K562 (cell line): ENCODE measurements at regions not wholly inside any gene's neighbourhood (a gene's known extent, or its start where the extent isn't known, plus 50 kb on each side); places are given as distances from the start of the nearest gene placed in this dataset.

Experiments
- BDP1 ChIP-seq: IDR thresholded peaks from 3 replicates; pipeline ENCODE4 v1.6.1; 2011; ENCODE audit not compliant: insufficient read length, insufficient read depth
- BRF1 ChIP-seq: IDR thresholded peaks from 3 replicates; pipeline ENCODE4 v1.6.1; 2011; ENCODE audit warnings: borderline replicate concordance, mild to moderate bottlenecking; ENCODE audit not compliant: insufficient read length; ENCODE audit errors: extremely low read depth
- CHAMP1 ChIP-seq: fragments of 450-650 bp; IDR thresholded peaks from 2 replicates; pipeline ENCODE4 v1.6.1; 2016; ENCODE audit warnings: mild to moderate bottlenecking
- CLOCK ChIP-seq: fragments of 250-450 bp; sonication (Bioruptor Pico); IDR thresholded peaks from 2 replicates; pipeline ENCODE4 v1.4.0; 2020; ENCODE audit warnings: mild to moderate bottlenecking, moderate library complexity, borderline replicate concordance
- CSDE1 ChIP-seq, 2 experiments: fragments of 450-650 bp; IDR thresholded peaks; 2 replicates each; pipeline ENCODE4 v1.6.1; 2016; ENCODE audit warnings: mild to moderate bottlenecking in 1 of 2
- E2F8 ChIP-seq: fragments of 450-650 bp; IDR thresholded peaks from 2 replicates; pipeline ENCODE4 v1.7.1; 2018; ENCODE audit warnings: mild to moderate bottlenecking, low read depth; ENCODE audit not compliant: partially characterized antibody
- FOXJ2 ChIP-seq: fragments of 200-800 bp; sonication (Bioruptor generic); IDR thresholded peaks from 2 replicates; pipeline ENCODE4 v1.6.1; 2016; ENCODE audit warnings: missing genetic modification characterization, missing compliant biosample characterization
- GATAD2B ChIP-seq: fragments of 450-650 bp; IDR thresholded peaks from 2 replicates; pipeline ENCODE4 v1.6.1; 2017; ENCODE audit warnings: mild to moderate bottlenecking, borderline replicate concordance
- KLF16 ChIP-seq: IDR thresholded peaks from 2 replicates; pipeline ENCODE4 v1.6.1; 2016; ENCODE audit warnings: antibody characterized with exemption
- NFATC3 ChIP-seq: fragments of 450-650 bp; IDR thresholded peaks from 2 replicates; pipeline ENCODE4 v1.6.1; 2017; ENCODE audit warnings: mild to moderate bottlenecking
- NFYB ChIP-seq: IDR thresholded peaks from 2 replicates; pipeline ENCODE4 v1.6.1; 2011; ENCODE audit warnings: mild to moderate bottlenecking, moderate library complexity; ENCODE audit not compliant: insufficient read length; ENCODE audit errors: extremely low read depth
- RCOR1 ChIP-seq, 2 experiments: IDR thresholded peaks; 2 replicates each; pipeline ENCODE4 v1.6.1; 2012; ENCODE audit warnings: low read depth in 2 of 2, low read length in 2 of 2, borderline replicate concordance in 1 of 2, improper control_type of control experiment in 1 of 2
- RUNX1 ChIP-seq: sonication (generic); IDR thresholded peaks from 2 replicates; pipeline ENCODE4 v1.6.1; 2016; ENCODE audit warnings: antibody characterized with exemption, low read depth
- SRSF3 ChIP-seq: fragments of 200-400 bp; formaldehyde crosslinking; IDR thresholded peaks from 2 replicates; pipeline ENCODE4 v1.6.1; 2016; ENCODE audit warnings: mild to moderate bottlenecking, low read length, moderate library complexity; ENCODE audit not compliant: insufficient read depth
- STAG1 ChIP-seq: sonication (generic); formaldehyde crosslinking; IDR thresholded peaks from 2 replicates; pipeline ENCODE4 v1.5.0; 2020; ENCODE audit warnings: missing genetic modification reagents, borderline replicate concordance
- ZBTB26 ChIP-seq: fragments of 450-650 bp; formaldehyde crosslinking; IDR thresholded peaks from 2 replicates; pipeline ENCODE4 v1.4.0; 2022; ENCODE audit warnings: missing genetic modification characterization
- ZFP91 ChIP-seq: sonication (generic); formaldehyde crosslinking; IDR thresholded peaks from 2 replicates; pipeline ENCODE4 v1.8.0; 2022; ENCODE audit warnings: mild to moderate bottlenecking, missing genetic modification reagents

GRCh38 chr6:27161946-27162603, 85.4 kb upstream of the PRSS16 start (continued):
- no peak for TF ChIP-seq ZBTB26 (CRISPR knock-in tag)
- TF ChIP-seq CSDE1 (IDR thresholded peaks at IDR 0.05) = peak in 1 of 2 experiments; percentile 80; a peak in 1 of 4 replicates
- 0 out of 2 replicates have a peak, but pooled peaks have one; percentile 51 for TF ChIP-seq FOXJ2
- TF ChIP-seq CLOCK (CRISPR knock-in tag) = no peak
- TF ChIP-seq NFATC3 = peak; percentile 61; the same call in 1 of the 2 replicates
- TF ChIP-seq RCOR1 (IDR thresholded peaks at IDR 0.05; ENCODE audit: borderline replicate concordance in 1 of 2, low read depth in 2 of 2, low read length in 2 of 2) = 0 out of 4 replicates have a peak, but pooled peaks of 1 of the 2 experiments have one; percentile 32
- peak; percentile 67 for TF ChIP-seq BDP1
- TF ChIP-seq E2F8 = peak; percentile 50
- no peak for TF ChIP-seq ZFP91 (CRISPR knock-in tag)
- peak; percentile 69; the same call in 1 of the 2 replicates for TF ChIP-seq CHAMP1
- TF ChIP-seq NFYB = no peak
- TF ChIP-seq BRF1 = peak; percentile 47
- peak; percentile 87; the same call in 1 of the 2 replicates for TF ChIP-seq GATAD2B
- TF ChIP-seq KLF16 = 0 out of 2 replicates have a peak, but pooled peaks have one; percentile 22
- no peak for TF ChIP-seq STAG1 (CRISPR knock-in tag)
- no peak for TF ChIP-seq RUNX1
- TF ChIP-seq SRSF3 = no peak
